CD4-positive, alpha-beta T cell (primary cell): ENCODE measurements at regions not wholly inside any gene's neighbourhood (a gene's known extent, or its start where the extent isn't known, plus 50 kb on each side); places are given as distances from the start of the nearest gene placed in this dataset.

Experiments used
- ATAC-seq: fragments of 200-7000 bp; cut with Tn5 transposase; one replicate; pipeline ENCODE4 v1.10.0; 2022; ENCODE audit warnings: mild to moderate bottlenecking; ENCODE audit not compliant: poor library complexity
- CTCF ChIA-PET: fragments of 350-600 bp; sonication (Branson Sonifier 250); formaldehyde crosslinking; loops from one replicate; lab custom pipeline; 2021; ENCODE audit warnings: antibody characterized with exemption, inconsistent platforms; lab: Charles Lee
- POLR2A ChIA-PET: fragments of 350-600 bp; sonication (Branson Sonifier 250); formaldehyde crosslinking; loops from one replicate; lab custom pipeline; 2021; ENCODE audit warnings: antibody characterized with exemption, inconsistent platforms; lab: Charles Lee
- DNase-seq, 14 experiments: peaks; one replicate each; pipeline ENCODE4 v3.0.0-alpha.2; 2013 to 2020; ENCODE audit warnings: mixed read lengths in 2 of 14
- H3K27ac ChIP-seq, 2 donors: one replicate each; pipeline versions ENCODE4 v1.5.1 to v1.7.0; 2013; ENCODE audit warnings: low read length in 2 of 2, low read depth in 1 of 2, mild to moderate bottlenecking in 1 of 2
- H3K27me3 ChIP-seq, 2 experiments: 1 replicate in 1 of 2; 2 replicates in 1 of 2; pipeline versions ENCODE4 v1.6.1 to v1.7.0; 2013; ENCODE audit warnings: low read length in 2 of 2, control low read depth in 1 of 2, mild to moderate bottlenecking in 1 of 2, moderate library complexity in 1 of 2; ENCODE audit not compliant: insufficient read depth in 2 of 2, control insufficient read depth in 1 of 2
- H3K36me3 ChIP-seq: one replicate; pipeline ENCODE4 v1.6.1; 2013; ENCODE audit warnings: low read length, control low read depth; ENCODE audit not compliant: insufficient read depth
- H3K4me1 ChIP-seq: one replicate; pipeline ENCODE4 v1.6.1; 2013; ENCODE audit warnings: low read length, control low read depth; ENCODE audit not compliant: insufficient read depth
- H3K4me3 ChIP-seq: one replicate; pipeline ENCODE4 v1.5.1; 2013; ENCODE audit warnings: mild to moderate bottlenecking, low read length, moderate library complexity
- H3K9me3 ChIP-seq, 2 experiments: 1 replicate in 1 of 2; 2 replicates in 1 of 2; pipeline versions ENCODE4 v1.6.1 to v1.7.0; 2013; ENCODE audit warnings: low read length in 2 of 2, mild to moderate bottlenecking in 2 of 2, control low read depth in 1 of 2, moderate library complexity in 1 of 2; ENCODE audit not compliant: control insufficient read depth in 1 of 2, insufficient read depth in 1 of 2
- H3K27ac Mint-ChIP-seq: one replicate; pipeline ENCODE4 v1.8.0; 2020; ENCODE audit warnings: mixed read lengths
- H3K27me3 Mint-ChIP-seq: one replicate; pipeline ENCODE4 v1.8.0; 2021; ENCODE audit warnings: mixed read lengths
- H3K36me3 Mint-ChIP-seq: one replicate; pipeline ENCODE4 v1.8.0; 2021; ENCODE audit warnings: low read depth, mixed read lengths
- H3K4me1 Mint-ChIP-seq: one replicate; pipeline ENCODE4 v1.8.0; 2021; ENCODE audit warnings: low read depth, mixed read lengths
- H3K4me3 Mint-ChIP-seq: one replicate; pipeline ENCODE4 v1.8.0; 2020; ENCODE audit warnings: mild to moderate bottlenecking, mixed read lengths
- H3K9me3 Mint-ChIP-seq: one replicate; pipeline ENCODE4 v1.8.0; 2020; ENCODE audit warnings: mixed read lengths
- intact Hi-C, 2 experiments: fragments of 100-400 bp; cut with DNase I in 1 of 2; cut with micrococcal nuclease in 1 of 2; formaldehyde crosslinking; loops; one replicate each; pipeline versions ENCODE4 v1.15.1 to v1.9.0; 2023 to 2025; cut with DNase I, micrococcal nuclease
- TF ChIP-seq, protein P1 (sequence below): fragments of 200-600 bp; IDR thresholded peaks from one replicate; pipeline ENCODE4 v1.8.0; 2022; ENCODE audit warnings: antibody characterized with exemption, mild to moderate bottlenecking

DNA sequence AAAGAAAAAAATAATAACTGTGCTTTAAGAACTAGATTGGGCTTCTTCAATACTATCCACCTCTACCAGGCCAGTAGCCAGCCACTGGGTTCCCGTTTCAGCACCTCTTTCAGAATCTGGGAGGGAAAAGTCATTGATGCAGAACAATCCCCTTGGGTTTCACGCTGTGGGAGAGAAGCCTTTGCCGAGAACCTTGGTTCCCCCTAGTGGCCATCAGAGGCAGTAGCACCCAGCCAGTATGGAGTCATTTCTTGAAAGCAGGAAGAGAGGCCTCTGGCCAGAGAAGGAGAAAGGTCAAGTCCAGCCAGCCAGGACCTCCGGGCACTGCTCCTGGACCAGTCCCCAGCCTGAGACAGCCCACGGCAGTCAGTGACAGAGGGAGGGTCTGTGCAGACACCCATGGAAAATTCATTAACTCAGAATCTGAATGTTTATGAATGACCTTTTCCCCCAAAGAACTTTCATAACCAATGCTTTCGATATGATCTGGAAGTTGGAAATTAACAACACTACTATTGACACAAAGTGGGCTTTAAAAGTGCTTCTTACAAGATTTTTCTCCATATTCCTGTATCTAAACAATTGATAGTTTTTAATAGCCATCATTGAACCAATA is 51.2 kb upstream of the CDH5 start:
- Histone ChIP-seq H3K4me3 (no peak overlapping the region), H3K36me3 (no peaks in the 10 kb centered on the region), H3K27ac (no peak overlapping the region), H3K4me1 (peaks cover 4% of the 10 kb centered on the region), H3K9me3 (no peaks in the 10 kb centered on the region), H3K27me3 (peaks cover 0 to 9% of the 10 kb centered on the region in 2 experiments)
- Mint-ChIP-seq H3K27me3 (peaks cover 20% of the 10 kb centered on the region), H3K4me3 (no peak overlapping the region), H3K27ac (no peak overlapping the region), H3K36me3 (no peaks in the 10 kb centered on the region), H3K4me1 (no peaks in the 10 kb centered on the region), H3K9me3 (no peaks in the 10 kb centered on the region)
- intact Hi-C loops: loop anchor here (2.0 kb wide), 1 partner anchor 41 kb away; no protein-coding TSS in a partner anchor
- ATAC-seq: peak; percentile 78
- CTCF ChIA-PET: no interaction called here
- POLR2A ChIA-PET: no interaction called here
- DNase-seq: peak; percentile 7 to 72 (median 30)
- TF ChIP-seq, protein P1, sequence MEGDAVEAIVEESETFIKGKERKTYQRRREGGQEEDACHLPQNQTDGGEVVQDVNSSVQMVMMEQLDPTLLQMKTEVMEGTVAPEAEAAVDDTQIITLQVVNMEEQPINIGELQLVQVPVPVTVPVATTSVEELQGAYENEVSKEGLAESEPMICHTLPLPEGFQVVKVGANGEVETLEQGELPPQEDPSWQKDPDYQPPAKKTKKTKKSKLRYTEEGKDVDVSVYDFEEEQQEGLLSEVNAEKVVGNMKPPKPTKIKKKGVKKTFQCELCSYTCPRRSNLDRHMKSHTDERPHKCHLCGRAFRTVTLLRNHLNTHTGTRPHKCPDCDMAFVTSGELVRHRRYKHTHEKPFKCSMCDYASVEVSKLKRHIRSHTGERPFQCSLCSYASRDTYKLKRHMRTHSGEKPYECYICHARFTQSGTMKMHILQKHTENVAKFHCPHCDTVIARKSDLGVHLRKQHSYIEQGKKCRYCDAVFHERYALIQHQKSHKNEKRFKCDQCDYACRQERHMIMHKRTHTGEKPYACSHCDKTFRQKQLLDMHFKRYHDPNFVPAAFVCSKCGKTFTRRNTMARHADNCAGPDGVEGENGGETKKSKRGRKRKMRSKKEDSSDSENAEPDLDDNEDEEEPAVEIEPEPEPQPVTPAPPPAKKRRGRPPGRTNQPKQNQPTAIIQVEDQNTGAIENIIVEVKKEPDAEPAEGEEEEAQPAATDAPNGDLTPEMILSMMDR: peak; percentile 96

DNA sequence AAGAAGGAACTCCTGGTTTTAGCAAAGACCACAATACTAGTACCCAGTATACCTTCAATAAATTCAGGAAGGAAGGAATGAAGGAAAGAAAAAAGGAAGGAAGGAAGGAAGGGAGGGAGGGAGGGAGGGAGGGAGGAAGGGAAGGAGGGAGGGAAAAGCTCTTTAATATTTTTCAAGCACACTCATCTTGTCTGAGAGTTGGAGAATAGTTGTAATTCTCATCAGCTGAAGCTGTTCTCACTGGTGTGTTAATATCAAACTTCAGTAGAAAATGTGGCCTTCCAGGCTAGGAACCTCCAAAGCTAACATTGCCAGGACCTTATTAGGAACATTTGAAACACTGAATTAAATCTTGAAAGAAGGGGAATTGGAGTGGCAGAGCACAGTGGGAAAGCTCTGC is 55.2 kb upstream of the CDH5 start:
- ATAC-seq (no peak), DNase-seq (no peak)
- H3K9me3 ChIP-seq: no peaks in the 10 kb centered on the region
- H3K4me3 Mint-ChIP-seq: no peak overlapping the region
- intact Hi-C loops: no loop called here
- peaks cover 0 to 6% of the 10 kb centered on the region in 2 experiments for H3K27me3 ChIP-seq
- H3K9me3 Mint-ChIP-seq: no peaks in the 10 kb centered on the region
- H3K4me3 ChIP-seq: no peak overlapping the region
- H3K27me3 Mint-ChIP-seq: peaks cover 6% of the 10 kb centered on the region
- CTCF ChIA-PET: no interaction called here
- no peak overlapping the region for H3K27ac ChIP-seq
- no peaks in the 10 kb centered on the region for H3K36me3 ChIP-seq
- H3K36me3 Mint-ChIP-seq: no peaks in the 10 kb centered on the region
- TF ChIP-seq, protein P1: no peak
- POLR2A ChIA-PET: no interaction called here
- H3K4me1 Mint-ChIP-seq: no peaks in the 10 kb centered on the region
- peaks cover 4% of the 10 kb centered on the region for H3K4me1 ChIP-seq
- H3K27ac Mint-ChIP-seq: no peak overlapping the region

GRCh38 chr16:66309215-66309807 is 57.2 kb upstream of the CDH5 start:
- Mint-ChIP-seq H3K4me3 (no peak overlapping the region), H3K27me3 (no peaks in the 10 kb centered on the region), H3K36me3 (no peaks in the 10 kb centered on the region), H3K9me3 (no peaks in the 10 kb centered on the region), H3K4me1 (no peaks in the 10 kb centered on the region), H3K27ac (no peak overlapping the region)
- peaks cover 0 to 8% of the 10 kb centered on the region in 2 experiments for H3K27me3 ChIP-seq
- H3K4me1 ChIP-seq: no peaks in the 10 kb centered on the region
- no peak overlapping the region for H3K27ac ChIP-seq
- ATAC-seq: no peak
- TF ChIP-seq, protein P1: no peak
- no peaks in the 10 kb centered on the region for H3K36me3 ChIP-seq
- no peaks in the 10 kb centered on the region for H3K9me3 ChIP-seq
- H3K4me3 ChIP-seq: no peak overlapping the region
- POLR2A ChIA-PET: no interaction called here
- DNase-seq: no peak
- intact Hi-C loops: no loop called here
- CTCF ChIA-PET: no interaction called here
